HCT116 (cell line): ENCODE measurements at regions not wholly inside any gene's neighbourhood (a gene's known extent, or its start where the extent isn't known, plus 50 kb on each side); places are given as distances from the start of the nearest gene placed in this dataset.

Experiments used
- ATAC-seq: fragments of 200-7000 bp; cut with Tn5 transposase; 2 replicates; pipeline ENCODE4 v1.9.1; 2020; ENCODE audit warnings: mild to moderate bottlenecking, moderate library complexity
- BruUV-seq: library from RNA; stranded (reverse); fragments of 400-500 nt; replicated peaks from 2 replicates; lab custom pipeline; 2021; lab: Mats Ljungman, UMichigan
- CTCF ChIA-PET: fragments of 300-600 bp; sonication (Branson Sonifier 250); formaldehyde crosslinking; loops from one replicate; lab custom pipeline; 2021; ENCODE audit warnings: antibody characterized with exemption; lab: Charles Lee
- POLR2A ChIA-PET: fragments of 300-600, 350-600 bp; sonication (Branson Sonifier 250); formaldehyde crosslinking; loops from one replicate; lab custom pipeline; 2021; ENCODE audit warnings: antibody characterized with exemption; lab: Charles Lee
- RAD21 ChIA-PET, 2 experiments: fragments of 300-600 bp; sonication (Branson Sonifier 250); formaldehyde crosslinking; loops; one replicate each; lab custom pipeline; 2023; ENCODE audit warnings: low total read pairs in 2 of 2; ENCODE audit not compliant: uncharacterized antibody in 2 of 2, unreplicated experiment in 2 of 2, low non-redundant PET in 1 of 2; lab: Charles Lee
- DNase-seq: peaks from one replicate; pipeline ENCODE4 v3.0.0-alpha.2; 2010; ENCODE audit warnings: low read depth, low spot score
- H2AFZ ChIP-seq: fragments of 200-600 bp; shearing (Covaris generic), sonication (generic); 2 replicates; pipeline ENCODE4 v1.6.1; 2017; ENCODE audit warnings: low read depth, mixed run types, mixed read lengths, antibody characterized with exemption, low read length; ENCODE audit not compliant: poor library complexity, severe bottlenecking
- H3K27ac ChIP-seq: 2 replicates; pipeline ENCODE4 v1.5.1; 2012; ENCODE audit warnings: low read depth, low read length
- H3K27me3 ChIP-seq: fragments of 200-600 bp; sonication (generic); 2 replicates; pipeline ENCODE4 v1.6.1; 2016; ENCODE audit warnings: mixed run types, low read length, mixed read lengths; ENCODE audit not compliant: insufficient read depth
- H3K36me3 ChIP-seq, 2 experiments: fragments of 200-500 bp in 1 of 2; fragments of 200-600 bp in 1 of 2; sonication (Bioruptor generic) in 1 of 2; sonication (generic) in 1 of 2; 2 replicates each; pipeline versions ENCODE4 v1.5.1 to v1.6.1; 2014 to 2016; ENCODE audit warnings: low read length in 2 of 2, inconsistent platforms in 1 of 2, mixed read lengths in 1 of 2, mixed run types in 1 of 2; ENCODE audit not compliant: insufficient read depth in 2 of 2, control insufficient read depth in 1 of 2
- H3K4me1 ChIP-seq, 2 experiments: fragments of 200-600 bp in 1 of 2; sonication (generic) in 1 of 2; 2 replicates each; pipeline versions ENCODE4 v1.5.1 to v1.6.1; 2012 to 2017; ENCODE audit warnings: low read length in 2 of 2, inconsistent platforms in 1 of 2, mild to moderate bottlenecking in 1 of 2, mixed read lengths in 1 of 2, mixed run types in 1 of 2, moderate library complexity in 1 of 2; ENCODE audit not compliant: insufficient read depth in 2 of 2, control insufficient read depth in 1 of 2
- H3K4me2 ChIP-seq: fragments of 200-600 bp; sonication (generic); 2 replicates; pipeline ENCODE4 v1.6.1; 2017; ENCODE audit warnings: mixed run types, low read length, mixed read lengths
- H3K4me3 ChIP-seq, 2 experiments: fragments of 200-600 bp in 1 of 2; sonication (generic) in 1 of 2; replicated peaks in 1 of 2; 2 replicates each; pipeline ENCODE4 v1.5.1; 2011 to 2016; ENCODE audit warnings: low read length in 2 of 2, control low read depth in 1 of 2, low read depth in 1 of 2, mild to moderate bottlenecking in 1 of 2, mixed read lengths in 1 of 2, mixed run types in 1 of 2
- H3K79me2 ChIP-seq: fragments of 200-600 bp; sonication (generic); 2 replicates; pipeline ENCODE4 v1.6.1; 2017; ENCODE audit warnings: mild to moderate bottlenecking, mixed run types, low read length, moderate library complexity, mixed read lengths; ENCODE audit not compliant: insufficient read depth
- H3K9ac ChIP-seq: fragments of 200-600 bp; sonication (generic); 2 replicates; pipeline ENCODE4 v1.6.1; 2016; ENCODE audit warnings: low read length, mixed read lengths
- H3K9me2 ChIP-seq: fragments of 200-600 bp; sonication (generic), shearing (Covaris generic); 2 replicates; pipeline ENCODE4 v1.6.1; 2017; ENCODE audit warnings: mixed run types, mild to moderate bottlenecking, moderate library complexity; ENCODE audit not compliant: insufficient read depth
- H3K9me3 ChIP-seq, 2 experiments: fragments of 200-500 bp in 1 of 2; fragments of 200-600 bp in 1 of 2; sonication (Bioruptor generic) in 1 of 2; sonication (generic) in 1 of 2; 2 replicates each; pipeline ENCODE4 v1.6.1; 2014 to 2017; ENCODE audit warnings: low read length in 2 of 2, mixed read lengths in 2 of 2, inconsistent platforms in 1 of 2, low read depth in 1 of 2, mild to moderate bottlenecking in 1 of 2, mixed run types in 1 of 2, moderate library complexity in 1 of 2; ENCODE audit not compliant: control insufficient read depth in 1 of 2, insufficient read depth in 1 of 2
- H4K20me1 ChIP-seq: fragments of 200-600 bp; sonication (generic), shearing (Covaris generic); 2 replicates; pipeline ENCODE4 v1.6.1; 2017; ENCODE audit warnings: mixed run types, mild to moderate bottlenecking, moderate library complexity; ENCODE audit not compliant: insufficient read depth
- CEBPB ChIP-seq: IDR thresholded peaks from 2 replicates; pipeline ENCODE4 v1.6.1; 2012; ENCODE audit warnings: low read depth
- EGR1 ChIP-seq: IDR thresholded peaks from 2 replicates; pipeline ENCODE4 v1.6.1; 2012; ENCODE audit warnings: low read depth
- ELF1 ChIP-seq: IDR thresholded peaks from 2 replicates; pipeline ENCODE4 v1.6.1; 2012; ENCODE audit warnings: low read depth, borderline replicate concordance
- EZH2 ChIP-seq: fragments of 200-600 bp; sonication (generic); IDR thresholded peaks from 2 replicates; pipeline ENCODE4 v1.6.1; 2017; ENCODE audit warnings: antibody characterized with exemption, mixed run types
- FOSL1 ChIP-seq: IDR thresholded peaks from 2 replicates; pipeline ENCODE4 v1.6.1; 2012; ENCODE audit warnings: low read depth
- JUND ChIP-seq: IDR thresholded peaks from 2 replicates; pipeline ENCODE4 v1.6.1; 2012
- POLR2AphosphoS5 ChIP-seq: IDR thresholded peaks from 2 replicates; pipeline ENCODE4 v1.6.1; 2011; ENCODE audit warnings: mild to moderate bottlenecking, low read depth, low read length, moderate library complexity
- RAD21 ChIP-seq: IDR thresholded peaks from 2 replicates; pipeline ENCODE4 v1.6.1; 2012; ENCODE audit warnings: low read depth, mild to moderate bottlenecking
- SIN3A ChIP-seq: IDR thresholded peaks from 2 replicates; pipeline ENCODE4 v1.6.1; 2012; ENCODE audit warnings: low read depth
- SP1 ChIP-seq: IDR thresholded peaks from 2 replicates; pipeline ENCODE4 v1.6.1; 2012; ENCODE audit warnings: low read depth
- SRF ChIP-seq: IDR thresholded peaks from 2 replicates; pipeline ENCODE4 v1.6.1; 2012; ENCODE audit warnings: low read depth
- TCF7L2 ChIP-seq: IDR thresholded peaks from 2 replicates; pipeline ENCODE4 v1.7.0; 2011; ENCODE audit warnings: borderline replicate concordance, inconsistent platforms; ENCODE audit not compliant: insufficient read depth, insufficient read length; ENCODE audit errors: extremely low read depth
- YY1 ChIP-seq: IDR thresholded peaks from 2 replicates; pipeline ENCODE4 v1.6.1; 2011; ENCODE audit warnings: low read length, low read depth, moderate library complexity, mild to moderate bottlenecking; ENCODE audit not compliant: insufficient replicate concordance; ENCODE audit errors: extremely low read depth
- ZNF274 ChIP-seq: fragments of 200-500 bp; sonication (Bioruptor generic); IDR thresholded peaks from 2 replicates; pipeline ENCODE4 v1.6.1; 2014; ENCODE audit warnings: mild to moderate bottlenecking, low read depth, low read length, inconsistent platforms
- intact Hi-C: fragments of 100-400 bp; cut with micrococcal nuclease; formaldehyde crosslinking; loops from 2 replicates; pipeline ENCODE4 v1.10.0; 2022
- TF ChIP-seq, protein P1 (sequence below): IDR thresholded peaks from 2 replicates; pipeline ENCODE4 v1.6.1; 2011; ENCODE audit warnings: mild to moderate bottlenecking, low read length, moderate library complexity; ENCODE audit not compliant: insufficient replicate concordance; ENCODE audit errors: extremely low read depth
- TF ChIP-seq, protein P2 (sequence below): IDR thresholded peaks from 2 replicates; pipeline ENCODE4 v1.6.1; 2012
- TF ChIP-seq, protein P3 (sequence below): IDR thresholded peaks from 2 replicates; pipeline ENCODE4 v1.6.1; 2012
- TF ChIP-seq, protein P4 (sequence below), 3 experiments: fragments of 200-600 bp in 1 of 3; sonication (generic) in 1 of 3; IDR thresholded peaks in 2 of 3; conservative IDR thresholded peaks in 1 of 3; 2 replicates each; pipeline ENCODE4 v1.5.1; 2012 to 2017; ENCODE audit warnings: low read depth in 2 of 3, low read length in 2 of 3, antibody characterized with exemption in 1 of 3, borderline replicate concordance in 1 of 3, control low read depth in 1 of 3, mild to moderate bottlenecking in 1 of 3, mixed read lengths in 1 of 3, mixed run types in 1 of 3, moderate library complexity in 1 of 3; ENCODE audit not compliant: insufficient read depth in 1 of 3
- TF ChIP-seq, protein P5 (sequence below): IDR thresholded peaks from 2 replicates; pipeline ENCODE4 v1.6.1; 2012; ENCODE audit warnings: low read depth

DNA sequence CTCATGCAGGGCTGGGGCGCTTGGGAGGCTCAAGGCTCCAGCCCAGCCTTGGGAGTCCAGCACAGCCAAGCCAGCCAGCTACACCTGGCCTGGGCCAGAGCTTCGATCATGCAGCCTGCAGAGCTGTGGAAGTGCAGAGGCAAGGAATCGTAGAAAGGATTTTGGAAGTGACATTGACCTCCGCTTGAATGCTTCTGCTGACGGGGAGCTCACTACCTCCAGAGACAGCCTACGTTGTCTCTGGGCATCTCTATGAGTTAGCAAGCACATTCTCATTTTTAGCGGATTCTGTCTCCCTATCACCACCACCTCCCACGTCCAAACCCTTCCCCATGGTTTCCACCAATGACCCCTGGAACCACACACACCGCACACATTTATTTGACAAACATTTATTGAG, 88.5 kb downstream of the MICALL2 start:
- H2AFZ ChIP-seq, result no peak overlapping the region
- ChIA-PET CTCF (no interaction called here), POLR2A (no interaction called here), RAD21 (no interaction called here)
- intact Hi-C loops, result no loop called here
- ATAC-seq (no peak), DNase-seq (no peak)
- no peaks in the 10 kb centered on the region for H4K20me1 ChIP-seq
- TF ChIP-seq RAD21, result no peak
- TF ChIP-seq, protein P1, sequence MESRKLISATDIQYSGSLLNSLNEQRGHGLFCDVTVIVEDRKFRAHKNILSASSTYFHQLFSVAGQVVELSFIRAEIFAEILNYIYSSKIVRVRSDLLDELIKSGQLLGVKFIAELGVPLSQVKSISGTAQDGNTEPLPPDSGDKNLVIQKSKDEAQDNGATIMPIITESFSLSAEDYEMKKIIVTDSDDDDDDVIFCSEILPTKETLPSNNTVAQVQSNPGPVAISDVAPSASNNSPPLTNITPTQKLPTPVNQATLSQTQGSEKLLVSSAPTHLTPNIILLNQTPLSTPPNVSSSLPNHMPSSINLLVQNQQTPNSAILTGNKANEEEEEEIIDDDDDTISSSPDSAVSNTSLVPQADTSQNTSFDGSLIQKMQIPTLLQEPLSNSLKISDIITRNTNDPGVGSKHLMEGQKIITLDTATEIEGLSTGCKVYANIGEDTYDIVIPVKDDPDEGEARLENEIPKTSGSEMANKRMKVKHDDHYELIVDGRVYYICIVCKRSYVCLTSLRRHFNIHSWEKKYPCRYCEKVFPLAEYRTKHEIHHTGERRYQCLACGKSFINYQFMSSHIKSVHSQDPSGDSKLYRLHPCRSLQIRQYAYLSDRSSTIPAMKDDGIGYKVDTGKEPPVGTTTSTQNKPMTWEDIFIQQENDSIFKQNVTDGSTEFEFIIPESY, result no peak
- TF ChIP-seq SRF, result no peak
- no peak for TF ChIP-seq SP1
- TF ChIP-seq, protein P2, sequence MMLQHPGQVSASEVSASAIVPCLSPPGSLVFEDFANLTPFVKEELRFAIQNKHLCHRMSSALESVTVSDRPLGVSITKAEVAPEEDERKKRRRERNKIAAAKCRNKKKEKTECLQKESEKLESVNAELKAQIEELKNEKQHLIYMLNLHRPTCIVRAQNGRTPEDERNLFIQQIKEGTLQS, result no peak
- TF ChIP-seq YY1, result no peak
- TF ChIP-seq, protein P3, sequence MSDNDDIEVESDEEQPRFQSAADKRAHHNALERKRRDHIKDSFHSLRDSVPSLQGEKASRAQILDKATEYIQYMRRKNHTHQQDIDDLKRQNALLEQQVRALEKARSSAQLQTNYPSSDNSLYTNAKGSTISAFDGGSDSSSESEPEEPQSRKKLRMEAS, result no peak
- no peak for TF ChIP-seq ZNF274
- TF ChIP-seq, protein P4, sequence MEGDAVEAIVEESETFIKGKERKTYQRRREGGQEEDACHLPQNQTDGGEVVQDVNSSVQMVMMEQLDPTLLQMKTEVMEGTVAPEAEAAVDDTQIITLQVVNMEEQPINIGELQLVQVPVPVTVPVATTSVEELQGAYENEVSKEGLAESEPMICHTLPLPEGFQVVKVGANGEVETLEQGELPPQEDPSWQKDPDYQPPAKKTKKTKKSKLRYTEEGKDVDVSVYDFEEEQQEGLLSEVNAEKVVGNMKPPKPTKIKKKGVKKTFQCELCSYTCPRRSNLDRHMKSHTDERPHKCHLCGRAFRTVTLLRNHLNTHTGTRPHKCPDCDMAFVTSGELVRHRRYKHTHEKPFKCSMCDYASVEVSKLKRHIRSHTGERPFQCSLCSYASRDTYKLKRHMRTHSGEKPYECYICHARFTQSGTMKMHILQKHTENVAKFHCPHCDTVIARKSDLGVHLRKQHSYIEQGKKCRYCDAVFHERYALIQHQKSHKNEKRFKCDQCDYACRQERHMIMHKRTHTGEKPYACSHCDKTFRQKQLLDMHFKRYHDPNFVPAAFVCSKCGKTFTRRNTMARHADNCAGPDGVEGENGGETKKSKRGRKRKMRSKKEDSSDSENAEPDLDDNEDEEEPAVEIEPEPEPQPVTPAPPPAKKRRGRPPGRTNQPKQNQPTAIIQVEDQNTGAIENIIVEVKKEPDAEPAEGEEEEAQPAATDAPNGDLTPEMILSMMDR (IDR thresholded peaks at IDR 0.05 in 2 of 3, conservative IDR thresholded peaks at IDR 0.05 in 1 of 3; ENCODE audit: borderline replicate concordance in 1 of 3, insufficient read depth in 1 of 3, low read depth in 2 of 3, low read length in 2 of 3), result no peak
- TF ChIP-seq SIN3A, result no peak
- TF ChIP-seq EZH2, result no peak
- TF ChIP-seq, protein P5, sequence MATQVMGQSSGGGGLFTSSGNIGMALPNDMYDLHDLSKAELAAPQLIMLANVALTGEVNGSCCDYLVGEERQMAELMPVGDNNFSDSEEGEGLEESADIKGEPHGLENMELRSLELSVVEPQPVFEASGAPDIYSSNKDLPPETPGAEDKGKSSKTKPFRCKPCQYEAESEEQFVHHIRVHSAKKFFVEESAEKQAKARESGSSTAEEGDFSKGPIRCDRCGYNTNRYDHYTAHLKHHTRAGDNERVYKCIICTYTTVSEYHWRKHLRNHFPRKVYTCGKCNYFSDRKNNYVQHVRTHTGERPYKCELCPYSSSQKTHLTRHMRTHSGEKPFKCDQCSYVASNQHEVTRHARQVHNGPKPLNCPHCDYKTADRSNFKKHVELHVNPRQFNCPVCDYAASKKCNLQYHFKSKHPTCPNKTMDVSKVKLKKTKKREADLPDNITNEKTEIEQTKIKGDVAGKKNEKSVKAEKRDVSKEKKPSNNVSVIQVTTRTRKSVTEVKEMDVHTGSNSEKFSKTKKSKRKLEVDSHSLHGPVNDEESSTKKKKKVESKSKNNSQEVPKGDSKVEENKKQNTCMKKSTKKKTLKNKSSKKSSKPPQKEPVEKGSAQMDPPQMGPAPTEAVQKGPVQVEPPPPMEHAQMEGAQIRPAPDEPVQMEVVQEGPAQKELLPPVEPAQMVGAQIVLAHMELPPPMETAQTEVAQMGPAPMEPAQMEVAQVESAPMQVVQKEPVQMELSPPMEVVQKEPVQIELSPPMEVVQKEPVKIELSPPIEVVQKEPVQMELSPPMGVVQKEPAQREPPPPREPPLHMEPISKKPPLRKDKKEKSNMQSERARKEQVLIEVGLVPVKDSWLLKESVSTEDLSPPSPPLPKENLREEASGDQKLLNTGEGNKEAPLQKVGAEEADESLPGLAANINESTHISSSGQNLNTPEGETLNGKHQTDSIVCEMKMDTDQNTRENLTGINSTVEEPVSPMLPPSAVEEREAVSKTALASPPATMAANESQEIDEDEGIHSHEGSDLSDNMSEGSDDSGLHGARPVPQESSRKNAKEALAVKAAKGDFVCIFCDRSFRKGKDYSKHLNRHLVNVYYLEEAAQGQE, result no peak
- no peak for TF ChIP-seq POLR2AphosphoS5
- TF ChIP-seq CEBPB, result no peak
- no peak for TF ChIP-seq JUND
- no peak for TF ChIP-seq EGR1
- TF ChIP-seq TCF7L2, result no peak
- no peak for TF ChIP-seq ELF1
- TF ChIP-seq FOSL1, result no peak
- no peaks in the 10 kb centered on the region for H3K9me2 ChIP-seq
- H3K79me2 ChIP-seq, result no peaks in the 10 kb centered on the region
- H3K4me1 ChIP-seq, result peaks cover 0 to 14% of the 10 kb centered on the region in 2 experiments; a peak in 2 of 4 replicates
- BruUV-seq, result no TSS peak
- H3K9ac ChIP-seq, result no peak overlapping the region
- H3K36me3 ChIP-seq, result no peaks in the 10 kb centered on the region
- H3K4me3 ChIP-seq, result no peak overlapping the region
- H3K27me3 ChIP-seq, result no peaks in the 10 kb centered on the region
- no peak overlapping the region for H3K27ac ChIP-seq
- peaks cover 0 to 4% of the 10 kb centered on the region in 2 experiments; a peak in 1 of 4 replicates for H3K9me3 ChIP-seq
- H3K4me2 ChIP-seq, result no peak overlapping the region
